ENCODE measurements at regions not wholly inside any gene's neighbourhood (a gene's known extent, or its start where the extent isn't known, plus 50 kb on each side); places are given as distances from the start of the nearest gene placed in this dataset.

- Histone ChIP-seq H3K27ac (ENCODE audit: low read depth, low read length) (no peak overlapping the region), H3K9me3 (ENCODE audit: control insufficient read depth in 5 of 5, low read length in 5 of 5) (no peaks in the 10 kb centered on the region), H3K9ac (ENCODE audit: low read length in 5 of 5) (no peak overlapping the region), H3K4me3 (ENCODE audit: low read depth in 1 of 5, low read length in 5 of 5) (no peak overlapping the region), H3K27me3 (ENCODE audit: control insufficient read depth in 5 of 5, insufficient read depth in 4 of 5, low read length in 5 of 5) (no peaks in the 10 kb centered on the region), H3K4me1 (ENCODE audit: control insufficient read depth in 5 of 5, insufficient read depth in 5 of 5, low read length in 5 of 5) (no peaks in the 10 kb centered on the region), H3K36me3 (ENCODE audit: control insufficient read depth in 5 of 5, insufficient read depth in 5 of 5, low read length in 5 of 5) (no peaks in the 10 kb centered on the region)
Measured at GRCh38 chr1:209387271-209387968, 196.1 kb upstream of the CAMK1G start.

- H3K4me3 ChIP-seq (ENCODE audit: low read depth in 1 of 5, low read length in 5 of 5): no peak overlapping the region
- no peak overlapping the region for H3K27ac ChIP-seq (ENCODE audit: low read depth, low read length)
- H3K9me3 ChIP-seq (ENCODE audit: control insufficient read depth in 5 of 5, low read length in 5 of 5): no peaks in the 10 kb centered on the region
- H3K27me3 ChIP-seq (ENCODE audit: control insufficient read depth in 5 of 5, insufficient read depth in 4 of 5, low read length in 5 of 5): no peaks in the 10 kb centered on the region
- H3K4me1 ChIP-seq (ENCODE audit: control insufficient read depth in 5 of 5, insufficient read depth in 5 of 5, low read length in 5 of 5): no peaks in the 10 kb centered on the region
- no peak overlapping the region for H3K9ac ChIP-seq (ENCODE audit: low read length in 5 of 5)
- H3K36me3 ChIP-seq (ENCODE audit: control insufficient read depth in 5 of 5, insufficient read depth in 5 of 5, low read length in 5 of 5): no peaks in the 10 kb centered on the region
Measured at GRCh38 chr1:209387969-209388329, 195.6 kb upstream of the CAMK1G start.

GRCh38 chr1:209388358-209388757 lies 195.2 kb upstream of the CAMK1G start:
- no peaks in the 10 kb centered on the region for H3K36me3 ChIP-seq (ENCODE audit: control insufficient read depth in 5 of 5, insufficient read depth in 5 of 5, low read length in 5 of 5)
- H3K9me3 ChIP-seq (ENCODE audit: control insufficient read depth in 5 of 5, low read length in 5 of 5): no peaks in the 10 kb centered on the region
- no peaks in the 10 kb centered on the region for H3K27me3 ChIP-seq (ENCODE audit: control insufficient read depth in 5 of 5, insufficient read depth in 4 of 5, low read length in 5 of 5)
- no peak overlapping the region for H3K27ac ChIP-seq (ENCODE audit: low read depth, low read length)
- no peak overlapping the region for H3K9ac ChIP-seq (ENCODE audit: low read length in 5 of 5)
- no peaks in the 10 kb centered on the region for H3K4me1 ChIP-seq (ENCODE audit: control insufficient read depth in 5 of 5, insufficient read depth in 5 of 5, low read length in 5 of 5)
- H3K4me3 ChIP-seq (ENCODE audit: low read depth in 1 of 5, low read length in 5 of 5): no peak overlapping the region

- H3K4me3 ChIP-seq (ENCODE audit: low read depth in 1 of 5, low read length in 5 of 5): no peak overlapping the region
- no peak overlapping the region for H3K27ac ChIP-seq (ENCODE audit: low read depth, low read length)
Measured at GRCh38 chr1:209389258-209389657, 194.3 kb upstream of the CAMK1G start.

GRCh38 chr1:209389975-209390374 lies 193.5 kb upstream of the CAMK1G start:
- H3K27ac ChIP-seq (ENCODE audit: low read depth, low read length): no peak overlapping the region
- no peak overlapping the region for H3K4me3 ChIP-seq (ENCODE audit: low read depth in 1 of 5, low read length in 5 of 5)
- no peaks in the 10 kb centered on the region for H3K4me1 ChIP-seq (ENCODE audit: control insufficient read depth in 5 of 5, insufficient read depth in 5 of 5, low read length in 5 of 5)
- H3K27me3 ChIP-seq (ENCODE audit: control insufficient read depth in 5 of 5, insufficient read depth in 4 of 5, low read length in 5 of 5): no peaks in the 10 kb centered on the region
- no peaks in the 10 kb centered on the region for H3K9me3 ChIP-seq (ENCODE audit: control insufficient read depth in 5 of 5, low read length in 5 of 5)
- no peaks in the 10 kb centered on the region for H3K36me3 ChIP-seq (ENCODE audit: control insufficient read depth in 5 of 5, insufficient read depth in 5 of 5, low read length in 5 of 5)
- H3K9ac ChIP-seq (ENCODE audit: low read length in 5 of 5): no peak overlapping the region

More at GRCh38 chr1:209389258-209389657, 194.3 kb upstream of the CAMK1G start:
- no peak overlapping the region for H3K9ac ChIP-seq (ENCODE audit: low read length in 5 of 5)
- no peaks in the 10 kb centered on the region for H3K36me3 ChIP-seq (ENCODE audit: control insufficient read depth in 5 of 5, insufficient read depth in 5 of 5, low read length in 5 of 5)
- no peaks in the 10 kb centered on the region for H3K9me3 ChIP-seq (ENCODE audit: control insufficient read depth in 5 of 5, low read length in 5 of 5)
- no peaks in the 10 kb centered on the region for H3K4me1 ChIP-seq (ENCODE audit: control insufficient read depth in 5 of 5, insufficient read depth in 5 of 5, low read length in 5 of 5)
- H3K27me3 ChIP-seq (ENCODE audit: control insufficient read depth in 5 of 5, insufficient read depth in 4 of 5, low read length in 5 of 5): no peaks in the 10 kb centered on the region

GRCh38 chr1:209390764-209391163 lies 192.8 kb upstream of the CAMK1G start:
- Histone ChIP-seq H3K9ac (ENCODE audit: low read length in 5 of 5) (no peak overlapping the region), H3K27me3 (ENCODE audit: control insufficient read depth in 5 of 5, insufficient read depth in 4 of 5, low read length in 5 of 5) (no peaks in the 10 kb centered on the region), H3K27ac (ENCODE audit: low read depth, low read length) (no peak overlapping the region), H3K36me3 (ENCODE audit: control insufficient read depth in 5 of 5, insufficient read depth in 5 of 5, low read length in 5 of 5) (no peaks in the 10 kb centered on the region), H3K4me1 (ENCODE audit: control insufficient read depth in 5 of 5, insufficient read depth in 5 of 5, low read length in 5 of 5) (peaks cover 0 to 4% (median 0%) of the 10 kb centered on the region in 5 donors), H3K4me3 (ENCODE audit: low read depth in 1 of 5, low read length in 5 of 5) (no peak overlapping the region), H3K9me3 (ENCODE audit: control insufficient read depth in 5 of 5, low read length in 5 of 5) (no peaks in the 10 kb centered on the region)

GRCh38 chr1:209391792-209392191 lies 191.7 kb upstream of the CAMK1G start:
- H3K27me3 ChIP-seq (ENCODE audit: control insufficient read depth in 5 of 5, insufficient read depth in 4 of 5, low read length in 5 of 5): no peaks in the 10 kb centered on the region
- no peak overlapping the region for H3K27ac ChIP-seq (ENCODE audit: low read depth, low read length)
- no peak overlapping the region for H3K9ac ChIP-seq (ENCODE audit: low read length in 5 of 5)
- peaks cover 0 to 4% (median 0%) of the 10 kb centered on the region in 5 donors for H3K4me1 ChIP-seq (ENCODE audit: control insufficient read depth in 5 of 5, insufficient read depth in 5 of 5, low read length in 5 of 5)
- no peak overlapping the region for H3K4me3 ChIP-seq (ENCODE audit: low read depth in 1 of 5, low read length in 5 of 5)
- no peaks in the 10 kb centered on the region for H3K36me3 ChIP-seq (ENCODE audit: control insufficient read depth in 5 of 5, insufficient read depth in 5 of 5, low read length in 5 of 5)
- no peaks in the 10 kb centered on the region for H3K9me3 ChIP-seq (ENCODE audit: control insufficient read depth in 5 of 5, low read length in 5 of 5)

GRCh38 chr1:209395169-209395568 lies 188.3 kb upstream of the CAMK1G start:
- H3K36me3 ChIP-seq (ENCODE audit: control insufficient read depth in 5 of 5, insufficient read depth in 5 of 5, low read length in 5 of 5): no peaks in the 10 kb centered on the region
- H3K27ac ChIP-seq (ENCODE audit: low read depth, low read length): no peak overlapping the region
- peaks cover 2 to 21% (median 15%) of the 10 kb centered on the region in 5 donors for H3K4me1 ChIP-seq (ENCODE audit: control insufficient read depth in 5 of 5, insufficient read depth in 5 of 5, low read length in 5 of 5)
- H3K4me3 ChIP-seq (ENCODE audit: low read depth in 1 of 5, low read length in 5 of 5): no peak overlapping the region
- no peak overlapping the region for H3K9ac ChIP-seq (ENCODE audit: low read length in 5 of 5)
- no peaks in the 10 kb centered on the region for H3K9me3 ChIP-seq (ENCODE audit: control insufficient read depth in 5 of 5, low read length in 5 of 5)
- no peaks in the 10 kb centered on the region for H3K27me3 ChIP-seq (ENCODE audit: control insufficient read depth in 5 of 5, insufficient read depth in 4 of 5, low read length in 5 of 5)

GRCh38 chr1:209397371-209397770 lies 186.1 kb upstream of the CAMK1G start:
- Histone ChIP-seq H3K36me3 (ENCODE audit: control insufficient read depth in 5 of 5, insufficient read depth in 5 of 5, low read length in 5 of 5) (no peaks in the 10 kb centered on the region), H3K27me3 (ENCODE audit: control insufficient read depth in 5 of 5, insufficient read depth in 4 of 5, low read length in 5 of 5) (no peaks in the 10 kb centered on the region), H3K9me3 (ENCODE audit: control insufficient read depth in 5 of 5, low read length in 5 of 5) (no peaks in the 10 kb centered on the region), H3K27ac (ENCODE audit: low read depth, low read length) (no peak overlapping the region), H3K4me1 (ENCODE audit: control insufficient read depth in 5 of 5, insufficient read depth in 5 of 5, low read length in 5 of 5) (peaks cover 2 to 21% (median 15%) of the 10 kb centered on the region in 5 donors), H3K4me3 (ENCODE audit: low read depth in 1 of 5, low read length in 5 of 5) (no peak overlapping the region), H3K9ac (ENCODE audit: low read length in 5 of 5) (no peak overlapping the region)

GRCh38 chr1:209397910-209398309 lies 185.6 kb upstream of the CAMK1G start:
- Histone ChIP-seq H3K27me3 (ENCODE audit: control insufficient read depth in 5 of 5, insufficient read depth in 4 of 5, low read length in 5 of 5) (no peaks in the 10 kb centered on the region), H3K4me1 (ENCODE audit: control insufficient read depth in 5 of 5, insufficient read depth in 5 of 5, low read length in 5 of 5) (peaks cover 2 to 21% (median 15%) of the 10 kb centered on the region in 5 donors), H3K36me3 (ENCODE audit: control insufficient read depth in 5 of 5, insufficient read depth in 5 of 5, low read length in 5 of 5) (no peaks in the 10 kb centered on the region), H3K4me3 (ENCODE audit: low read depth in 1 of 5, low read length in 5 of 5) (no peak overlapping the region), H3K9ac (ENCODE audit: low read length in 5 of 5) (no peak overlapping the region), H3K27ac (ENCODE audit: low read depth, low read length) (no peak overlapping the region), H3K9me3 (ENCODE audit: control insufficient read depth in 5 of 5, low read length in 5 of 5) (no peaks in the 10 kb centered on the region)
